ENCODE measurements at regions not wholly inside any gene's neighbourhood (a gene's known extent, or its start where the extent isn't known, plus 50 kb on each side); places are given as distances from the start of the nearest gene placed in this dataset.

- TF ChIP-seq, protein P1, sequence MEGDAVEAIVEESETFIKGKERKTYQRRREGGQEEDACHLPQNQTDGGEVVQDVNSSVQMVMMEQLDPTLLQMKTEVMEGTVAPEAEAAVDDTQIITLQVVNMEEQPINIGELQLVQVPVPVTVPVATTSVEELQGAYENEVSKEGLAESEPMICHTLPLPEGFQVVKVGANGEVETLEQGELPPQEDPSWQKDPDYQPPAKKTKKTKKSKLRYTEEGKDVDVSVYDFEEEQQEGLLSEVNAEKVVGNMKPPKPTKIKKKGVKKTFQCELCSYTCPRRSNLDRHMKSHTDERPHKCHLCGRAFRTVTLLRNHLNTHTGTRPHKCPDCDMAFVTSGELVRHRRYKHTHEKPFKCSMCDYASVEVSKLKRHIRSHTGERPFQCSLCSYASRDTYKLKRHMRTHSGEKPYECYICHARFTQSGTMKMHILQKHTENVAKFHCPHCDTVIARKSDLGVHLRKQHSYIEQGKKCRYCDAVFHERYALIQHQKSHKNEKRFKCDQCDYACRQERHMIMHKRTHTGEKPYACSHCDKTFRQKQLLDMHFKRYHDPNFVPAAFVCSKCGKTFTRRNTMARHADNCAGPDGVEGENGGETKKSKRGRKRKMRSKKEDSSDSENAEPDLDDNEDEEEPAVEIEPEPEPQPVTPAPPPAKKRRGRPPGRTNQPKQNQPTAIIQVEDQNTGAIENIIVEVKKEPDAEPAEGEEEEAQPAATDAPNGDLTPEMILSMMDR (IDR thresholded peaks at IDR 0.05) = no peak
- TF ChIP-seq POLR2AphosphoS5 (IDR thresholded peaks at IDR 0.05; ENCODE audit: insufficient read depth in 1 of 2, low read depth in 1 of 2) = no peak
Observed at GRCh38 chr4:10736266-10736665, 51.7 kb upstream of the CLNK start.
